HG02759 (cell line): ENCODE measurements at regions not wholly inside any gene's neighbourhood (a gene's known extent, or its start where the extent isn't known, plus 50 kb on each side); places are given as distances from the start of the nearest gene placed in this dataset.
"Not testable (repeated sequence)": the region's sequence is repeated elsewhere in the genome, so short reads cannot be mapped to it uniquely, and the experiment has no call there.

Experiments
- ATAC-seq: cut with Tn5 transposase; IDR thresholded peaks from one replicate; pipeline ENCODE4 v1.9.1; 2021; ENCODE audit warnings: mild to moderate bottlenecking, moderate library complexity; ENCODE audit not compliant: unreplicated experiment

- no peak for ATAC-seq
Observed at GRCh38 chr9:115766370-115766955, 387.1 kb upstream of the PAPPA start.

GRCh38 chr9:115770521-115770920 is 383.1 kb upstream of the PAPPA start:
- no peak for ATAC-seq

GRCh38 chr9:115775659-115776058 is 377.9 kb upstream of the PAPPA start:
- ATAC-seq: no peak

- ATAC-seq: no peak
Observed at GRCh38 chr9:115777610-115778009, 376.0 kb upstream of the PAPPA start.

GRCh38 chr9:115781070-115781736 is 372.4 kb upstream of the PAPPA start:
- no peak for ATAC-seq

GRCh38 chr9:115786321-115786720 is 367.3 kb upstream of the PAPPA start:
- no peak for ATAC-seq

GRCh38 chr9:115790520-115790919 is 363.1 kb upstream of the PAPPA start:
- no peak for ATAC-seq

GRCh38 chr9:115794921-115795475 is 358.6 kb upstream of the PAPPA start:
- no peak for ATAC-seq

- ATAC-seq: no peak
Observed at GRCh38 chr9:115799734-115800133, 353.9 kb upstream of the PAPPA start.

- ATAC-seq: no peak
Observed at GRCh38 chr9:115804206-115804605, 349.4 kb upstream of the PAPPA start.

- no peak for ATAC-seq
Observed at GRCh38 chr9:115808108-115808507, 345.5 kb upstream of the PAPPA start.

GRCh38 chr9:115808695-115809094 is 344.9 kb upstream of the PAPPA start:
- no peak for ATAC-seq

GRCh38 chr9:115810166-115810565 is 343.4 kb upstream of the PAPPA start:
- ATAC-seq: no peak

GRCh38 chr9:115814081-115814480 is 339.5 kb upstream of the PAPPA start:
- ATAC-seq: no peak

- ATAC-seq: no peak
Observed at GRCh38 chr9:115815786-115816185, 337.8 kb upstream of the PAPPA start.

GRCh38 chr9:115818651-115819050 is 334.9 kb upstream of the PAPPA start:
- not testable (repeated sequence) for ATAC-seq

GRCh38 chr9:115832031-115832430 is 321.6 kb upstream of the PAPPA start:
- ATAC-seq: no peak

- no peak for ATAC-seq
Observed at GRCh38 chr9:115837618-115838017, 316.0 kb upstream of the PAPPA start.

GRCh38 chr9:115838417-115838816 is 315.2 kb upstream of the PAPPA start:
- no peak for ATAC-seq

- not testable (repeated sequence) for ATAC-seq
Observed at GRCh38 chr9:115844433-115844832, 309.2 kb upstream of the PAPPA start.

GRCh38 chr9:115845648-115846312 is 307.8 kb upstream of the PAPPA start:
- ATAC-seq: no peak

- ATAC-seq: no peak
Observed at GRCh38 chr9:115847216-115847615, 306.4 kb upstream of the PAPPA start.
